Psoas muscle (tissue), 7 donors: ENCODE measurements at regions not wholly inside any gene's neighbourhood (a gene's known extent, or its start where the extent isn't known, plus 50 kb on each side); places are given as distances from the start of the nearest gene placed in this dataset.

Experiments used
- ATAC-seq, 4 donors: fragments of 200-7000 bp; cut with Tn5 transposase; one replicate each; pipeline ENCODE4 v1.9.1; 2020; ENCODE audit warnings: moderate library complexity in 3 of 4, mild to moderate bottlenecking in 2 of 4
- DNase-seq, 2 donors: peaks; one replicate each; pipeline ENCODE4 v3.0.0-alpha.2; 2020
- H3K27ac ChIP-seq: fragments of 200-600 bp; one replicate; pipeline ENCODE4 v1.8.0; 2022
- H3K27me3 ChIP-seq, 3 donors: fragments of 200-600 bp in 1 of 3; one replicate each; pipeline versions ENCODE4 v1.6.1 to v1.8.0; 2013 to 2022; ENCODE audit warnings: low read length in 2 of 3, mild to moderate bottlenecking in 2 of 3, moderate library complexity in 1 of 3; ENCODE audit not compliant: insufficient read depth in 3 of 3
- H3K36me3 ChIP-seq, 2 donors: fragments of 200-600 bp in 1 of 2; one replicate each; pipeline versions ENCODE4 v1.6.1 to v1.8.0; 2013 to 2022; ENCODE audit warnings: low read depth in 1 of 2, mild to moderate bottlenecking in 1 of 2, moderate library complexity in 1 of 2; ENCODE audit not compliant: insufficient read depth in 1 of 2
- H3K4me1 ChIP-seq: fragments of 200-600 bp; one replicate; pipeline ENCODE4 v1.8.0; 2022
- H3K4me3 ChIP-seq: fragments of 200-600 bp; one replicate; pipeline ENCODE4 v1.8.0; 2022; ENCODE audit warnings: mild to moderate bottlenecking
- H3K9me3 ChIP-seq: fragments of 200-600 bp; one replicate; pipeline ENCODE4 v1.8.0; 2022
- WGBS, 3 donors: extraction: QIAGEN DNeasy Blood & Tissue Kit; methylation state at CpG; one replicate each; pipeline versions ENCODE4 v1.1.6 to v1.1.7; 2013; 5-methylcytosine and 5-hydroxymethylcytosine counted together
- intact Hi-C, 2 donors: fragments of 100-400 bp; cut with DNase I; formaldehyde crosslinking; loops; one replicate each; pipeline versions ENCODE4 v1.11.0 to v1.14.2; 2022
- TF ChIP-seq, protein P1 (sequence below): fragments of 200-600 bp; IDR thresholded peaks from one replicate; pipeline ENCODE4 v1.8.0; 2022; ENCODE audit warnings: antibody characterized with exemption
- donor health status: healthy with polysubstance abuse.
- donor health status: DM: no; HTN: no; CAD: no; lungs with moderate emphysema.
- donor health status: Bipolar disorder and iron deficiency.
- donor health status: healthy.
- donor health status: DM: yes; HTN: yes; CAD: no.
- donor health status: DM: no; HTN: no; CAD: no.
- donor health status: DM: yes; HTN: yes; CAD: no.

DNA sequence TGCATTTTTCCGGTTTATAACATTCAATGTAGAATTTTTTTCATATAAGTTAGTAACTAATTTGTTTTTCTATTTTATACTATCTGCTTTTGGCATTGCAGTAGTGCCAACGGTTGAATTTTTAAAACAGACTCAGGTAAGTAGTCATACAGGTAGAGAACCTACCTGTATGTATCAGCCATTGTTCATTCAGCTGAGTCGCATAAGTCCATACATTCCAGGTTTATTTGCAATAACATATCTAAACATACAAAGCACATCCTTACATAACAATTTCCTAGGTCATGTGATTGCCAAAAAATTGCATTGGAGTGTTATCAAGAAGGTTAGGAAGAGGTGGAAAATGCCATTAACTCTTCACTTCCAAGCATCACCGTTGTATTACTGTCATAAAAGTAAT is 1059.3 kb upstream of the CNTN5 start:
- Histone ChIP-seq H3K4me1 (no peaks in the 10 kb centered on the region), H3K9me3 (no peaks in the 10 kb centered on the region), H3K27me3 (no peaks in the 10 kb centered on the region), H3K4me3 (no peak overlapping the region), H3K27ac (no peak overlapping the region), H3K36me3 (no peaks in the 10 kb centered on the region)
- ATAC-seq (no peak), DNase-seq (no peak)
- 77 to 83% (median 81%) methylated on average over 4 of the region's 4 CpGs for WGBS, 3 donors
- intact Hi-C loops = no loop called here
- TF ChIP-seq, protein P1, sequence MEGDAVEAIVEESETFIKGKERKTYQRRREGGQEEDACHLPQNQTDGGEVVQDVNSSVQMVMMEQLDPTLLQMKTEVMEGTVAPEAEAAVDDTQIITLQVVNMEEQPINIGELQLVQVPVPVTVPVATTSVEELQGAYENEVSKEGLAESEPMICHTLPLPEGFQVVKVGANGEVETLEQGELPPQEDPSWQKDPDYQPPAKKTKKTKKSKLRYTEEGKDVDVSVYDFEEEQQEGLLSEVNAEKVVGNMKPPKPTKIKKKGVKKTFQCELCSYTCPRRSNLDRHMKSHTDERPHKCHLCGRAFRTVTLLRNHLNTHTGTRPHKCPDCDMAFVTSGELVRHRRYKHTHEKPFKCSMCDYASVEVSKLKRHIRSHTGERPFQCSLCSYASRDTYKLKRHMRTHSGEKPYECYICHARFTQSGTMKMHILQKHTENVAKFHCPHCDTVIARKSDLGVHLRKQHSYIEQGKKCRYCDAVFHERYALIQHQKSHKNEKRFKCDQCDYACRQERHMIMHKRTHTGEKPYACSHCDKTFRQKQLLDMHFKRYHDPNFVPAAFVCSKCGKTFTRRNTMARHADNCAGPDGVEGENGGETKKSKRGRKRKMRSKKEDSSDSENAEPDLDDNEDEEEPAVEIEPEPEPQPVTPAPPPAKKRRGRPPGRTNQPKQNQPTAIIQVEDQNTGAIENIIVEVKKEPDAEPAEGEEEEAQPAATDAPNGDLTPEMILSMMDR = no peak

DNA sequence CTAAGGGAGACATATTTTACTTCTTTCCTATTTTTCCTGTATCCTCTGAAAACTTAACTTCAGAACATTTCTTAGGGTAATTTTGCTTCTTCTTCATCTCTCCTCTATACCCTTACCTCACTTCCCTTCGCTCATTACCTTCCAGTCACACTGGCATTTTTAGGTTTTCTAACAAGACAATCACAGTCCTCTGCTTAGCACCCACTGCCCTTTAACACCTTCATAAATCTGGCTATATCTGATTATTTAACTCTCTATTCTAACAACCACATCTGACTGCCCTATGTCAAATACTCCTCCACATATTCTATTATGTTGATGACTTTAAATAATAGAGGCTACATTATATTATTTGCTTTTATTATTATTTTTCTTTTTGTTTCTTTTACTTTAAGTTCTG is 1058.0 kb upstream of the CNTN5 start:
- Histone ChIP-seq H3K27ac (no peak overlapping the region), H3K27me3 (no peaks in the 10 kb centered on the region), H3K36me3 (no peaks in the 10 kb centered on the region), H3K4me3 (no peak overlapping the region), H3K9me3 (no peaks in the 10 kb centered on the region), H3K4me1 (no peaks in the 10 kb centered on the region)
- intact Hi-C loops = no loop called here
- no peak for DNase-seq
- TF ChIP-seq, protein P1 = no peak
- ATAC-seq = no peak
- WGBS, 3 donors = 0 to 54% (median 44%) methylated on average over 1 of the region's 1 CpG

DNA sequence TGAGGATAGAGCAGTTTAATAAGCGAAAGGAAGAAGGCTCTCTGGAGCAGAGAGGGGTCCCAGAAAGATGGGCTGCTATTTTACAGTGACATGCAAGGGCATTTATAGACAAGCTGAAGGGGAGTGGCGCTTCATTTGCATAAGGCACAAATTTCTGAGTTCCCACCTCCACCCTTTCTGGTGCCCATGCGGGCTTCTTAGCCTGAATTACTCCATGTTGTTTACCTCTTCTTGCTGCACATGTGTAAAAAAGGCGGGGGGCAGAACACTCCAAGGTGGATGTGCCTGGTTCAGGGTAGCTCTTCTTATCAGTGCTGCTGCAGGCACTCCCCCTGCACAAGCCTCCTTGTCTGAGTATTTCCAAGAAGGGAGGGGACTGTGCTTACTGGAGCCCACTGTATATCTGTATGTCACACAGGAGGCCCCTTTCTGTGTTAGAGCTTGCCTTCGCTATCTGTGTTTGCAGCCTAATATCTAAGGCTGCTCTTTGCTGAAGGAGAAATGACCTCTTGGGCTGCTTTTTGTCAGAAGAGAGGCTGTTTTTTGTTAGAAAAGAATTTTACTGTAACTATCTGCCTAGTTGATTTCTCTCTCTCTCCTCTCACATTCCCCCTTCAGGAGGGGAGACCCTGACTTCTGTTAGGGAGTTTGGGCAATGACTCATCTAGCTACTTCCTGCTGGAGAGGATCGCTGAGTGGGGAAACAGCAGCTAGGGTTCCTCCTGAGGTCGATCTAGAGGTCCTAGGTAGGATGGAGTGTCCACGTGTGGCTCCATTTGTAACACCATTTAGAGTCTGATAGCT is 1057.0 kb upstream of the CNTN5 start:
- intact Hi-C loops = no loop called here
- ATAC-seq (no peak), DNase-seq (no peak)
- no peaks in the 10 kb centered on the region for H3K36me3 ChIP-seq
- H3K9me3 ChIP-seq = no peaks in the 10 kb centered on the region
- no peak overlapping the region for H3K4me3 ChIP-seq
- H3K27me3 ChIP-seq = no peaks in the 10 kb centered on the region
- TF ChIP-seq, protein P1 = no peak
- 75 to 85% (median 85%) methylated on average over 8 of the region's 8 CpGs for WGBS, 3 donors
- no peaks in the 10 kb centered on the region for H3K4me1 ChIP-seq
- H3K27ac ChIP-seq = no peak overlapping the region

DNA sequence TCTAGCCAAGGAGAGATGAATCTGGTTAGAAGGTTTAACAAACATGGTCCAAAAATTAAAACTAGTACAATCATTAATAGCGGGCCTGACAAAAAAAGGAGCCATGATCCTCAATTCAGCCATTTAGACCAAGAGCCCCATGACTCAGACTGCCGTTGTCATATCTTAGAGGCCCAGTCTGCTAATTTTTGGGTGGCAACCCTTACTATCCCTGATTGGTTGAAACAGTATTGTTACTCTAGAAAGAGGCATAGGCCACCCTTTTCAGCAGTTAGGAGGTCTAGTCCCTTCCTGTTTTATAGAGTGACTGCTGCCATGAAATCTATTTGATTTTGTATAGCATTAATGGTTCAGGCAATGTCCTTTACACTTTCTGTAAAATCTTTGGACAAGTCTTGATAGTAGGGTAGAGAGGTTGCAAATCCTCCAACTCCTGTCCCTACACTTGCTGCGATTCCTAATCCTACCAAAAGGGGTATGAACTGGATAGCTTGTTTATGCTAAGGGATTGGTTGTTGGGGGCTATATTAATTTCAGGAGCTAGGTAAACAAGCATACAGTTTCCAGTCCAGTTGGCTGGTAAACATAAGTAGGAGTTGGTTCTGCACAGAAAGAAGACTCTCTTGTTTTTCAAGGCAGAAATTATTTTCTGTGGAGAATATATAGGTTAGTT is 1056.3 kb upstream of the CNTN5 start:
- TF ChIP-seq, protein P1 = no peak
- Histone ChIP-seq H3K9me3 (no peaks in the 10 kb centered on the region), H3K4me1 (no peaks in the 10 kb centered on the region), H3K27me3 (no peaks in the 10 kb centered on the region), H3K27ac (no peak overlapping the region), H3K4me3 (no peak overlapping the region), H3K36me3 (no peaks in the 10 kb centered on the region)
- DNase-seq (no peak), ATAC-seq (no peak)
- intact Hi-C loops = no loop called here
- WGBS, 3 donors = 91 to 94% (median 93%) methylated on average over 3 of the region's 3 CpGs
